Stomach (tissue), 4 donors: ENCODE measurements at regions not wholly inside any gene's neighbourhood (a gene's known extent, or its start where the extent isn't known, plus 50 kb on each side); places are given as distances from the start of the nearest gene placed in this dataset.

Experiments
- POLR2A ChIP-seq, 4 donors: fragments of 450-650 bp; IDR thresholded peaks; one replicate each; pipeline ENCODE4 v1.6.1; 2016; ENCODE audit warnings: antibody characterized with exemption in 4 of 4, control low read depth in 2 of 4, mild to moderate bottlenecking in 1 of 4, moderate library complexity in 1 of 4
- POLR2AphosphoS5 ChIP-seq, 3 donors: sonication (generic); formaldehyde crosslinking; IDR thresholded peaks; one replicate each; pipeline ENCODE4 v1.6.1; 2016; ENCODE audit warnings: antibody characterized with exemption in 3 of 3
- TF ChIP-seq, protein P1 (sequence below), 7 experiments: fragments of 450-650 bp in 4 of 7; fragments of 200-600 bp in 3 of 7; sonication (generic) in 3 of 7; IDR thresholded peaks; one replicate each; pipeline ENCODE4 v1.5.1; 2016 to 2019; ENCODE audit warnings: antibody characterized with exemption in 7 of 7, control low read depth in 2 of 7, mild to moderate bottlenecking in 1 of 7

DNA sequence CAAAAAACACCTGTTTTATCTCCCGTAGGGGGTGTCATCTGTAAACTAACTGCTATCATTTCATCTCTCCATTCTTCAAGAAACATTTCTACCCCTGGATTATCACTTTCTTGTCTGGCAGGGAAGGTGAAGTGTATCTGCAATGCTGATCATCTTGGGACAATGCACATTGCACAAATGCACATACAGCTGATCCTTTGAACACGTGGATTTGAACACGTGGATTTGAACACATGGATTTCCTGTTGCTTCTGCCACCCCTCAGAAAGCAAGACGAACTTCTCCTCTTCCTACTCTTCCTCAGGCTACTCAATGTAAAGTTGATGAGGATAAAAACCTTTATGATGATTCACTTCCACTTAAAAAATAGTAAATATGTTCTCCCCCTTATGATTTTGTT, 147.4 kb upstream of the PRLR start:
- no peak for TF ChIP-seq POLR2AphosphoS5 (IDR thresholded peaks at IDR 0.05)
- TF ChIP-seq, protein P1, sequence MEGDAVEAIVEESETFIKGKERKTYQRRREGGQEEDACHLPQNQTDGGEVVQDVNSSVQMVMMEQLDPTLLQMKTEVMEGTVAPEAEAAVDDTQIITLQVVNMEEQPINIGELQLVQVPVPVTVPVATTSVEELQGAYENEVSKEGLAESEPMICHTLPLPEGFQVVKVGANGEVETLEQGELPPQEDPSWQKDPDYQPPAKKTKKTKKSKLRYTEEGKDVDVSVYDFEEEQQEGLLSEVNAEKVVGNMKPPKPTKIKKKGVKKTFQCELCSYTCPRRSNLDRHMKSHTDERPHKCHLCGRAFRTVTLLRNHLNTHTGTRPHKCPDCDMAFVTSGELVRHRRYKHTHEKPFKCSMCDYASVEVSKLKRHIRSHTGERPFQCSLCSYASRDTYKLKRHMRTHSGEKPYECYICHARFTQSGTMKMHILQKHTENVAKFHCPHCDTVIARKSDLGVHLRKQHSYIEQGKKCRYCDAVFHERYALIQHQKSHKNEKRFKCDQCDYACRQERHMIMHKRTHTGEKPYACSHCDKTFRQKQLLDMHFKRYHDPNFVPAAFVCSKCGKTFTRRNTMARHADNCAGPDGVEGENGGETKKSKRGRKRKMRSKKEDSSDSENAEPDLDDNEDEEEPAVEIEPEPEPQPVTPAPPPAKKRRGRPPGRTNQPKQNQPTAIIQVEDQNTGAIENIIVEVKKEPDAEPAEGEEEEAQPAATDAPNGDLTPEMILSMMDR (IDR thresholded peaks at IDR 0.05), result no peak
- TF ChIP-seq POLR2A (IDR thresholded peaks at IDR 0.05), result no peak
